K562 (cell line): ENCODE measurements at regions not wholly inside any gene's neighbourhood (a gene's known extent, or its start where the extent isn't known, plus 50 kb on each side); places are given as distances from the start of the nearest gene placed in this dataset.
A peak's percentile ranks its signal among the peaks of the same experiment; 100 is the strongest.

Experiments used
- ARNT ChIP-seq, 2 experiments: fragments of 450-650 bp; IDR thresholded peaks; 2 replicates each; pipeline ENCODE4 v1.6.1; 2016; ENCODE audit warnings: mild to moderate bottlenecking in 1 of 2
- CREM ChIP-seq: IDR thresholded peaks from 2 replicates; pipeline ENCODE4 v1.6.1; 2014; ENCODE audit warnings: antibody characterized with exemption, low read depth
- EP300 ChIP-seq: IDR thresholded peaks from 2 replicates; pipeline ENCODE4 v1.6.1; 2012; ENCODE audit warnings: low read length, improper control_type of control experiment
- ESRRB ChIP-seq: fragments of 250-450 bp; sonication (Bioruptor Pico); IDR thresholded peaks from 2 replicates; pipeline ENCODE4 v1.5.0; 2020; ENCODE audit warnings: mild to moderate bottlenecking, moderate library complexity, borderline replicate concordance
- FOXA1 ChIP-seq: fragments of 450-650 bp; IDR thresholded peaks from 2 replicates; pipeline ENCODE4 v1.6.1; 2016; ENCODE audit warnings: mild to moderate bottlenecking, borderline replicate concordance
- FOXJ3 ChIP-seq: sonication (generic); formaldehyde crosslinking; IDR thresholded peaks from 2 replicates; pipeline ENCODE4 v1.4.0; 2020; ENCODE audit warnings: mild to moderate bottlenecking, missing genetic modification reagents
- GTF2B ChIP-seq: IDR thresholded peaks from 2 replicates; pipeline ENCODE4 v1.6.1; 2011; ENCODE audit not compliant: insufficient read length; ENCODE audit errors: extremely low read depth
- HEY1 ChIP-seq: fragments of 250-450 bp; sonication (Bioruptor Pico); IDR thresholded peaks from 2 replicates; pipeline ENCODE4 v1.5.0; 2020; ENCODE audit warnings: mild to moderate bottlenecking, moderate library complexity, borderline replicate concordance
- HOXB6 ChIP-seq: fragments of 250-450 bp; sonication (Bioruptor Pico); IDR thresholded peaks from 2 replicates; pipeline ENCODE4 v1.5.1; 2022; ENCODE audit warnings: mild to moderate bottlenecking, borderline replicate concordance
- JUNB ChIP-seq: fragments of 450-650 bp; formaldehyde crosslinking; conservative IDR thresholded peaks from 2 replicates; pipeline ENCODE4 v1.4.0; 2020; ENCODE audit warnings: mild to moderate bottlenecking
- KDM4B ChIP-seq, 2 experiments: fragments of 450-650 bp in 1 of 2; sonication (generic) in 1 of 2; IDR thresholded peaks; 2 replicates each; pipeline ENCODE4 v1.6.1; 2016 to 2017; ENCODE audit warnings: borderline replicate concordance in 2 of 2, antibody characterized with exemption in 1 of 2, low read depth in 1 of 2, mild to moderate bottlenecking in 1 of 2
- KLF1 ChIP-seq: fragments of 450-650 bp; IDR thresholded peaks from 2 replicates; pipeline ENCODE4 v1.6.1; 2016; ENCODE audit warnings: missing genetic modification characterization, missing compliant biosample characterization
- MLLT1 ChIP-seq, 2 experiments: fragments of 450-650 bp; IDR thresholded peaks; 2 replicates each; pipeline ENCODE4 v1.6.1; 2016
- NFXL1 ChIP-seq: fragments of 450-650 bp; formaldehyde crosslinking; IDR thresholded peaks from 2 replicates; pipeline ENCODE4 v1.4.0; 2021; ENCODE audit warnings: mild to moderate bottlenecking
- PHF8 ChIP-seq: fragments of 200-600 bp; sonication (generic); IDR thresholded peaks from 2 replicates; pipeline ENCODE4 v1.6.1; 2012; ENCODE audit warnings: mixed run types, mild to moderate bottlenecking, inconsistent platforms, low read length, moderate library complexity, borderline replicate concordance
- PTTG1 ChIP-seq: fragments of 450-650 bp; IDR thresholded peaks from 2 replicates; pipeline ENCODE4 v1.6.1; 2016; ENCODE audit warnings: low read depth, mild to moderate bottlenecking, missing genetic modification characterization, missing compliant biosample characterization
- RBM34 ChIP-seq: fragments of 200-400 bp; formaldehyde crosslinking; IDR thresholded peaks from 2 replicates; pipeline ENCODE4 v1.6.1; 2018; ENCODE audit warnings: low read length, borderline replicate concordance; ENCODE audit not compliant: insufficient read depth
- RERE ChIP-seq: sonication (generic); formaldehyde crosslinking; IDR thresholded peaks from 2 replicates; pipeline ENCODE4 v1.8.0; 2023; ENCODE audit warnings: missing genetic modification reagents, mild to moderate bottlenecking, borderline replicate concordance
- SMARCB1 ChIP-seq: IDR thresholded peaks from 2 replicates; pipeline ENCODE4 v1.6.1; 2011; ENCODE audit warnings: improper control_type of control experiment, low read depth; ENCODE audit not compliant: insufficient read length
- SMARCE1 ChIP-seq: fragments of 450-650 bp; IDR thresholded peaks from 2 replicates; pipeline ENCODE4 v1.7.1; 2016; ENCODE audit warnings: mild to moderate bottlenecking
- USF2 ChIP-seq: sonication (generic); formaldehyde crosslinking; IDR thresholded peaks from 2 replicates; pipeline ENCODE4 v1.5.0; 2020; ENCODE audit warnings: missing genetic modification reagents
- YBX1 ChIP-seq: fragments of 450-650 bp; IDR thresholded peaks from 2 replicates; pipeline ENCODE4 v1.7.1; 2016; ENCODE audit warnings: mild to moderate bottlenecking
- ZNF140 ChIP-seq: fragments of 250-450 bp; sonication (Bioruptor Pico); IDR thresholded peaks from 2 replicates; pipeline ENCODE4 v1.8.0; 2021; ENCODE audit warnings: moderate library complexity, mild to moderate bottlenecking, inconsistent platforms

GRCh38 chr6:26205161-26205624 is 118.0 kb downstream of the HFE start (continued):
- TF ChIP-seq PHF8: no peak
- TF ChIP-seq CREM: 0 out of 2 replicates have a peak, but pooled peaks have one; percentile 15
- peak; percentile 92 for TF ChIP-seq HOXB6
- TF ChIP-seq USF2: no peak
- no peak for TF ChIP-seq SMARCE1
- 0 out of 2 replicates have a peak, but pooled peaks have one; percentile 3 for TF ChIP-seq HEY1 (CRISPR knock-in tag)
- no peak for TF ChIP-seq FOXJ3
- TF ChIP-seq ZNF140: no peak
- TF ChIP-seq KLF1: no peak
- no peak for TF ChIP-seq KDM4B (IDR thresholded peaks at IDR 0.05; ENCODE audit: borderline replicate concordance in 2 of 2, low read depth in 1 of 2)
- TF ChIP-seq PTTG1 (tag): no peak
- no peak for TF ChIP-seq JUNB
- TF ChIP-seq GTF2B: no peak
- TF ChIP-seq FOXA1: no peak
- TF ChIP-seq RBM34: no peak
- no peak for TF ChIP-seq EP300
- TF ChIP-seq ARNT (IDR thresholded peaks at IDR 0.05): no peak
- 0 out of 2 replicates have a peak, but pooled peaks have one; percentile 19 for TF ChIP-seq RERE
- TF ChIP-seq ESRRB (CRISPR knock-in tag): peak; percentile 86; the same call in 1 of the 2 replicates
- TF ChIP-seq MLLT1 (IDR thresholded peaks at IDR 0.05): no peak
- TF ChIP-seq SMARCB1: no peak
- TF ChIP-seq YBX1: no peak
- TF ChIP-seq NFXL1: peak; percentile 92
